Upper lobe of left lung (tissue), 6 donors: ENCODE measurements at regions not wholly inside any gene's neighbourhood (a gene's known extent, or its start where the extent isn't known, plus 50 kb on each side); places are given as distances from the start of the nearest gene placed in this dataset.

Source experiments
- ATAC-seq, 2 donors: fragments of 200-7000 bp; cut with Tn5 transposase; one replicate each; pipeline ENCODE4 v1.9.1; 2022; ENCODE audit warnings: mild to moderate bottlenecking in 2 of 2, moderate library complexity in 2 of 2; ENCODE audit not compliant: low FRiP score in 2 of 2
- DNase-seq, 2 donors: peaks; one replicate each; pipeline ENCODE4 v3.0.0-alpha.2; 2019 to 2020
- H3K27ac ChIP-seq, 4 donors: fragments of 200-600 bp; sonication (generic); one replicate each; pipeline ENCODE4 v1.5.1; 2016 to 2019
- H3K27me3 ChIP-seq, 4 donors: fragments of 200-600 bp; sonication (generic); one replicate each; pipeline ENCODE4 v1.5.1; 2017 to 2019
- H3K36me3 ChIP-seq, 4 donors: fragments of 200-600 bp; sonication (generic); one replicate each; pipeline ENCODE4 v1.5.1; 2016 to 2019
- H3K4me1 ChIP-seq, 4 donors: fragments of 200-600 bp; sonication (generic); one replicate each; pipeline ENCODE4 v1.5.1; 2018 to 2019
- H3K4me3 ChIP-seq, 4 donors: fragments of 200-600 bp; sonication (generic); one replicate each; pipeline ENCODE4 v1.5.1; 2017 to 2019; ENCODE audit warnings: mild to moderate bottlenecking in 2 of 4, moderate library complexity in 1 of 4
- H3K9me3 ChIP-seq, 4 donors: fragments of 200-600 bp; sonication (generic); one replicate each; pipeline ENCODE4 v1.5.1; 2018 to 2019
- CTCF ChIP-seq, 6 experiments: fragments of 450-650 bp in 4 of 6; fragments of 200-600 bp in 2 of 6; sonication (generic) in 2 of 6; IDR thresholded peaks; one replicate each; pipeline ENCODE4 v1.5.1; 2016 to 2019; ENCODE audit warnings: antibody characterized with exemption in 6 of 6
- EP300 ChIP-seq, 4 donors: sonication (generic); formaldehyde crosslinking; IDR thresholded peaks; one replicate each; pipeline ENCODE4 v1.5.1; 2017; ENCODE audit warnings: antibody characterized with exemption in 4 of 4, control low read depth in 2 of 4
- POLR2A ChIP-seq, 4 donors: fragments of 450-650 bp; IDR thresholded peaks; one replicate each; pipeline ENCODE4 v1.5.1; 2016 to 2017; ENCODE audit warnings: antibody characterized with exemption in 4 of 4, mild to moderate bottlenecking in 2 of 4
- POLR2AphosphoS5 ChIP-seq, 2 donors: sonication (generic); formaldehyde crosslinking; IDR thresholded peaks; one replicate each; pipeline ENCODE4 v1.5.1; 2017; ENCODE audit warnings: antibody characterized with exemption in 2 of 2
- WGBS, 2 donors: methylation state at CpG; one replicate each; pipeline ENCODE4 v1.1.5; 2017 to 2018; 5-methylcytosine and 5-hydroxymethylcytosine counted together
- donor health status: DM: no; HTN: no; CAD: no; lungs with moderate emphysema.
- donor health status: DM: no; HTN: yes; CAD: no; lungs with severe emphysema.

- Histone ChIP-seq H3K27me3 (no peaks in the 10 kb centered on the region), H3K27ac (no peak overlapping the region), H3K36me3 (no peaks in the 10 kb centered on the region), H3K4me1 (no peaks in the 10 kb centered on the region), H3K4me3 (no peak overlapping the region), H3K9me3 (no peaks in the 10 kb centered on the region)
- TF ChIP-seq EP300 (IDR thresholded peaks at IDR 0.05) (no peak), CTCF (IDR thresholded peaks at IDR 0.05) (no peak), POLR2A (IDR thresholded peaks at IDR 0.05) (no peak)
- ATAC-seq (no peak), DNase-seq (no peak)
- 69 to 77% methylated on average over 2 of the region's 2 CpGs for WGBS, 2 donors
Measured at GRCh38 chr2:21288299-21288698, 164.5 kb downstream of the TDRD15 start.

GRCh38 chr2:21288739-21289520 lies 165.2 kb downstream of the TDRD15 start:
- no peaks in the 10 kb centered on the region for H3K36me3 ChIP-seq
- 66 to 76% methylated on average over 8 of the region's 8 CpGs for WGBS, 2 donors
- no peak overlapping the region for H3K27ac ChIP-seq
- DNase-seq (no peak), ATAC-seq (peak in 1 of 2 donors; percentile 43)
- H3K4me3 ChIP-seq: no peak overlapping the region
- no peaks in the 10 kb centered on the region for H3K27me3 ChIP-seq
- H3K4me1 ChIP-seq: no peaks in the 10 kb centered on the region
- TF ChIP-seq EP300 (IDR thresholded peaks at IDR 0.05) (no peak), POLR2A (IDR thresholded peaks at IDR 0.05) (no peak), CTCF (IDR thresholded peaks at IDR 0.05) (no peak), POLR2AphosphoS5 (IDR thresholded peaks at IDR 0.05) (no peak)
- H3K9me3 ChIP-seq: no peaks in the 10 kb centered on the region

GRCh38 chr2:21289551-21289950 lies 165.8 kb downstream of the TDRD15 start:
- H3K36me3 ChIP-seq: no peaks in the 10 kb centered on the region
- H3K9me3 ChIP-seq: no peaks in the 10 kb centered on the region
- no peak overlapping the region for H3K27ac ChIP-seq
- TF ChIP-seq POLR2A (IDR thresholded peaks at IDR 0.05) (no peak), EP300 (IDR thresholded peaks at IDR 0.05) (no peak)
- H3K4me1 ChIP-seq: no peaks in the 10 kb centered on the region
- DNase-seq (no peak), ATAC-seq (no peak)
- 62 to 76% methylated on average over 3 of the region's 3 CpGs for WGBS, 2 donors
- no peaks in the 10 kb centered on the region for H3K27me3 ChIP-seq
- no peak overlapping the region for H3K4me3 ChIP-seq

- 56 to 62% methylated on average over 3 of the region's 3 CpGs for WGBS, 2 donors
- no peaks in the 10 kb centered on the region for H3K4me1 ChIP-seq
- H3K27me3 ChIP-seq: no peaks in the 10 kb centered on the region
- no peaks in the 10 kb centered on the region for H3K9me3 ChIP-seq
- H3K4me3 ChIP-seq: no peak overlapping the region
- no peak for TF ChIP-seq POLR2AphosphoS5 (IDR thresholded peaks at IDR 0.05)
- TF ChIP-seq POLR2A (IDR thresholded peaks at IDR 0.05): no peak
- no peak for TF ChIP-seq EP300 (IDR thresholded peaks at IDR 0.05)
- TF ChIP-seq CTCF (IDR thresholded peaks at IDR 0.05): no peak
- H3K27ac ChIP-seq: no peak overlapping the region
- DNase-seq (no peak), ATAC-seq (peak in 1 of 2 donors; percentile 90)
- H3K36me3 ChIP-seq: no peaks in the 10 kb centered on the region
Measured at GRCh38 chr2:21289989-21290388, 166.2 kb downstream of the TDRD15 start.

GRCh38 chr2:21291426-21291825 lies 167.7 kb downstream of the TDRD15 start:
- WGBS, 2 donors: 60 to 61% methylated on average over 1 of the region's 1 CpG
- H3K27ac ChIP-seq: no peak overlapping the region
- DNase-seq (no peak), ATAC-seq (no peak)
- TF ChIP-seq POLR2A (IDR thresholded peaks at IDR 0.05): no peak
- no peak for TF ChIP-seq POLR2AphosphoS5 (IDR thresholded peaks at IDR 0.05)
- no peak for TF ChIP-seq CTCF (IDR thresholded peaks at IDR 0.05)
- no peak for TF ChIP-seq EP300 (IDR thresholded peaks at IDR 0.05)
- no peaks in the 10 kb centered on the region for H3K36me3 ChIP-seq
- no peak overlapping the region for H3K4me3 ChIP-seq
- no peaks in the 10 kb centered on the region for H3K27me3 ChIP-seq
- H3K4me1 ChIP-seq: no peaks in the 10 kb centered on the region
- no peaks in the 10 kb centered on the region for H3K9me3 ChIP-seq
